ENCODE measurements at regions not wholly inside any gene's neighbourhood (a gene's known extent, or its start where the extent isn't known, plus 50 kb on each side); places are given as distances from the start of the nearest gene placed in this dataset.
A peak's percentile ranks its signal among the peaks of the same experiment; 100 is the strongest.
"Not testable (repeated sequence)": the region's sequence is repeated elsewhere in the genome, so short reads cannot be mapped to it uniquely, and the experiment has no call there.

GRCh38 chr10:78341953-78342614 is 308.4 kb downstream of the RPS24 start:
- DNase-seq (ENCODE audit: low read depth), result no peak

GRCh38 chr10:78342827-78343653 is 309.4 kb downstream of the RPS24 start:
- DNase-seq (ENCODE audit: low read depth), result no peak

- not testable (repeated sequence) for DNase-seq (ENCODE audit: low read depth)
These were observed 310.6 kb downstream of the RPS24 start for GRCh38 chr10:78344257-78344656.

- not testable (repeated sequence) for DNase-seq (ENCODE audit: low read depth)
These were observed 311.9 kb downstream of the RPS24 start for GRCh38 chr10:78345515-78345914.

DNA sequence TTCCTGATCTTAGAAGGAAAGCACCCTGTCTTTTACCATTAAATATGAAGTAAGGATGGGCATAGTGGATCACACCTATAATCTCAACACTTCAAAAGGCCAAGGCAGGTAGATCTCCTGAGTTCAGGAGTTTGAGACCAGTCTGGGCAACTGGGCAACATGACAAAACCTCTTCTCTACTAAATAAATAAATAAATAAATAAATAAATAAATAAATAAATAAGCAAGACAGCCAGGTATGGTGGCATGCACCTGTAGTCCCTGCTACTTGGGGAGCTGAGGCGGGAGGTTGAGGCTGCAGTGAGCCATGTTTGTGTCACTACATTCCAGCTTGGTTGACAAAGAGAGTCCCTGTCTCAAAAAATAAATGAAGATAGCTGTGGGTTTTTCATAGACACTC is 313.1 kb downstream of the RPS24 start:
- DNase-seq (ENCODE audit: low read depth), result no peak

DNA sequence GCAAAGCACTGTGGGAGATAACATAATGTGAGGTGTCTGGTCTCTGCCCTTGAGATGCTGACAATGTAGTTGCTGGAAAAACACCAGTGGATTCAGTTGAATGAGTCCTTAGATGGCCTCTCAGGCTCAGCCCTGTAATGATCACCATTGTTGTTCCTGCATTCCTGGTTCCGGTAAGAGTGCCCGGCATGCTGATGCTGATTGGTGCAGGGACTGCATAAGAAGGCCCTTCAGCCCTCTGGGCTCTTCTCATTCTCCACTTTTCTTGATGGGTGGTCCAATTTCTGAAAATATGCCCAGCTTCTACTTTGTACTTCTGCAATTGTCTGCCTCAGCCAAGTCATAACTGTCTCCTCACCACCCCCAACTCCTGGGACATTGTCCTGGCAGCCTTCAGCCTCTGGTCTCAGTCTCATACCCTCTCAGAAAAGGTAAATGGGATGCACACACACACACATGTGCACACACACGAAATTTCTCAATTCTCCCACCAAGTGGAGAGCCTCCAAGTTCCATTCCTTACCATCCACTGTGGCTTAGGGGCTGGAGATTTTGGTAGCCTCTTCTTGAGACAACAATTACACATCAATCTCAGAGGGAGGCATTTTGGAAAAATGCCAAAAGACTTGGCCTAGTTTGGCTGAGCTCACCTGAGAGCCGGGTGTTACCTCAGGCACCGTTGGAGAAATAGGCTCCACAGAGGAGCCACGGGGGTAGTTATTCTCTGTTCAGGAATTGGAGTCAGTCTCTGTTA is 314.9 kb downstream of the RPS24 start:
- no peak for DNase-seq (ENCODE audit: low read depth)

GRCh38 chr10:78349165-78349516 is 315.5 kb downstream of the RPS24 start:
- no peak for DNase-seq (ENCODE audit: low read depth)

GRCh38 chr10:78349911-78350663 is 316.4 kb downstream of the RPS24 start:
- DNase-seq (ENCODE audit: low read depth), result no peak

DNA sequence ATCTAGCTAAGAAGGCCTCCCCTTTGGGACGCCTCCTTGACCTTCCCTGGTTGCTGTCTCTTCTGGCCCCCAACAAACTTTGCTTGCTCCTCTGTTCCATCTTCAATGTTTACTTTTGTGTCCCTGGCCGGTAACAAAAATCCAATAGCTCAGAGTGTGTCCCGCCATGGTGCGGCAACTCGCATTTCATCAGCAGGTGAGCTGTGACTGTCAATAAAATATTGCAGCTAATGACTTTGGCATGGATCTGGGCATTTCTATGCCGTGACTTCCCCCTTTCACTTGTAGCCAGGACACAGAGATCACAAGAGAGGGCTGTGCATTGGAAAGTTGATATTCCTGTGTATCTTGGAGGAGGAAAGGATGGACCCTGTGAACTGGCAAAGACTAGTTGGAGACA is 317.6 kb downstream of the RPS24 start:
- no peak for DNase-seq (ENCODE audit: low read depth)

- DNase-seq (ENCODE audit: low read depth), result no peak
These were observed 318.1 kb downstream of the RPS24 start for GRCh38 chr10:78351809-78352208.

- DNase-seq (ENCODE audit: low read depth), result no peak
These were observed 320.0 kb downstream of the RPS24 start for GRCh38 chr10:78353636-78354035.

GRCh38 chr10:78354101-78354500 is 320.4 kb downstream of the RPS24 start:
- no peak for DNase-seq (ENCODE audit: low read depth)

GRCh38 chr10:78356291-78356900 is 322.7 kb downstream of the RPS24 start:
- DNase-seq (ENCODE audit: low read depth), result no peak

DNA sequence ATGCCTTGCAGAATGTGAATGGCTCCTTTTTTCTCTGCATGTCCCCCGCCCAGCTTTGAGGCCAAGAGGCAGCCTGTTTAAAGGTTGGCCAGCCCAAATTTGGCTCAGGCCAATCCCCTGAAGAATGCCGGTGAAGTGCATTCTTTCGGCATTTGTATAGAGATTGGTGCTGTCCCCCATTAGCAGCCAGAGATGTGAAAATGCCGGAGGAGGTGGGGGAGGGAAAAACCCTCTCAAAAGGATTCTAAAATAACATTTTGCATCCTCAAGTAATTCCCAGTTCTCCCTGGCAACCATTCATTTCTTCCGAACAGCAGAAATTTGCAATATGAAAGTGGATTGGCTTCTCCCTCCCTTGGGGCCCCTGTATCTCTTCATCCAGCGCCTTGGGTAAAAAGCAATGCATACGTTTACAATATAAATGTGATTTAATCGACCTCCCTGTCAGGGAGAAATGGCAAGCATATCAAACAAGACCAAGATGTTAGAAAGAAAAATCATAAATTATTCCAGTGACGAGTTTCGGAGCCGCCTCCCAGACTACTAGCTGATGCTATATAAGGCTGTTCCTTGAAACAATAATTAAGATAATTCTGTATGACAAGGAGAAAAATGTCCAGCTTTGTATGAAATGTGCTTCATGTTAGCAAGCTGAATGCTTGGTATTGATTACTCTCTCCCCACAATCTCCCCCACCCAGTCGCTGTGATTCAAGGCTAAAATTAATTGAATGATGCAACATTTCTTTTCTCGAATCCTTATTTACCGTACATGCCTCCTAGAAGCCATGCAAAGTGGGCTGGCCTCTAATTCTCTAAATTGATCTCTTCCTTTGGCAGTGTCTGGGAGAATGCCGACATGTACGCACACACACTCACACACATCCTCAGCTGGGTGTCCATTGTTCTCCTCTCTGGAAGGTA is 323.7 kb downstream of the RPS24 start:
- peak; percentile 32 for DNase-seq (ENCODE audit: low read depth)

- no peak for DNase-seq (ENCODE audit: low read depth)
These were observed 324.7 kb downstream of the RPS24 start for GRCh38 chr10:78358351-78358750.

- no peak for DNase-seq (ENCODE audit: low read depth)
These were observed 325.3 kb downstream of the RPS24 start for GRCh38 chr10:78358982-78359381.

DNA sequence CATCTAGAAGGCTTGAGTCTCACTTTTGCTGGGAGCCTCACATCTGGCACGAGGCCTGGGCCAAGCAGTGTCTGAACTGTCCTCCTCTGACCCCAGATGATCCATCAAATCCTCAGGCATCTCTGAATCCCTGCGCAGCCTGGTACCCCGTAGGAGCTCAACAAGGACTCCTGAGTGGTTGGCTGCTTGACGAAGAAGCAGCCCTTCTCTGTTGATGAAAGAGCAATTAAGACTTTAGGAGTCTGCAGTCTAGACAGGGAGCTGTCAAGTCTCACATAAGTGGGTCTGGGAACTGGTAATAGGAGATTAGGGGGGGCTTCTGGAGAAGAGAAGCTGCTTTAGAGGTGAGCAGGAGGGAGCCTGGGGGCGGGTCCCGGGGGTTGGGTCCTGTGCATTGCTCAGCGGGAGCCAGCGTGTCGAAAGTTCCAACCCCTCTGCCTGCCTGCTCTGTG is 326.0 kb downstream of the RPS24 start:
- no peak for DNase-seq (ENCODE audit: low read depth)

- DNase-seq (ENCODE audit: low read depth), result no peak
These were observed 326.6 kb downstream of the RPS24 start for GRCh38 chr10:78360284-78360683.

DNA sequence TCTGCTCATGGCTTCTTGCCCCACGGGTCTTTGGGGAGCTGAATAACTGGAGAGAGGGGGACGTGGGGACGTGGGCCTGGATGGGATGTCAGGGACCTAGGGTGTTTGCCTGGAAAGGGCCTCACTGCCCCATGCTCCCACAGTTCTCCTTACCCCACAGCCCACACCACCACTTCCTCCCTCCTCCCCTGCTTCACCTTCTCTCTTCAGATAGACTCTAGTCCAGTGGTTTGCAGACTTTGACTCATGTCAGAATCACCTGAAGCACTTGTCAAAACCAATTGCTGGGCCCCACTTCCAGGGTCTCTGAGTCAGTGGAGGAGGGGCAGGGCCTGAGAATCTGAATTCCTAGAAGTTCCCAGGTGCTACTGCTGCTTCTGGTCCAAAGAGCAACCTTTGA is 327.4 kb downstream of the RPS24 start:
- DNase-seq (ENCODE audit: low read depth), result no peak

- DNase-seq (ENCODE audit: low read depth), result peak; percentile 64
These were observed 328.9 kb downstream of the RPS24 start for GRCh38 chr10:78362406-78363022.
